Activated T-helper 2 cell treated with anti-CD3 and anti-CD28 coated beads, Interferon-gamma antibody, Interleukin-2, Interleukin-4, amounts not matched to agents 10 μg/mL and 5 μg/mL and 100 μg/mL, durations not matched to agents 14 hours and 24 hours and 36 hours (primary cell): ENCODE measurements at regions not wholly inside any gene's neighbourhood (a gene's known extent, or its start where the extent isn't known, plus 50 kb on each side); places are given as distances from the start of the nearest gene placed in this dataset.

Source experiments
- DNase-seq: peaks from one replicate; pipeline ENCODE4 v3.0.0; 2021; ENCODE audit warnings: low spot score
- H3K27ac Mint-ChIP-seq: one replicate; pipeline ENCODE4 v1.8.0; 2021; ENCODE audit warnings: mixed read lengths
- H3K27me3 Mint-ChIP-seq: one replicate; pipeline ENCODE4 v1.8.0; 2021; ENCODE audit warnings: low read depth, mixed read lengths
- H3K36me3 Mint-ChIP-seq: one replicate; pipeline ENCODE4 v1.8.0; 2021; ENCODE audit warnings: low read depth, mixed read lengths
- H3K4me1 Mint-ChIP-seq: one replicate; pipeline ENCODE4 v1.8.0; 2021; ENCODE audit warnings: low read depth, mixed read lengths
- H3K4me3 Mint-ChIP-seq: one replicate; pipeline ENCODE4 v1.8.0; 2021; ENCODE audit warnings: low read depth, mild to moderate bottlenecking, moderate library complexity, mixed read lengths
- H3K9me3 Mint-ChIP-seq: one replicate; pipeline ENCODE4 v1.8.0; 2021; ENCODE audit warnings: mixed read lengths
- intact Hi-C: fragments of 100-400 bp; cut with micrococcal nuclease; formaldehyde crosslinking; loops from one replicate; pipeline ENCODE4 v1.15.1; 2023

DNA sequence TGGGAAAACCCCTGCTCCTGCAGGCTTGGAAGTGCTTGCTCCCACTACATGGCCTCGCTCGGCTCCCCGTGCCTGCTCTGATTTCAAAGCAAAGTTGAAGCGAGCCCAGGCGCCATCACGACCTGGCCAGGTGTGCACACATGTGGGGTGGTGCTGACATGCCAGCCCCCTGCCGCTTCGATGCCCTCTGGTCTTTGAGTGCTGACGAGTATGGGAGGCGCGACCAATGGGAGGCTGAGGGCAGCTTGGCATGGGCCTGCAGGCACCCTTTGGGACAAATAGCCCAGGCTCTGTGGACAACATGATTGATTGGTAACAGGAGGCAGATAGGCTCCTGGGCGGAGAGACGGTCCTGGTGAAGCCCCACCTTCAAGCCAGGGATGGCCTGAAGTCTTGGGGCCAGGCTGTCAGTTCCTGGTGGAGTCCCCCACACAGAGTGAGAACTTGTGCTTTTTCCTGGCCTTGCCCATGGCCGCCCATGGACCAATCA lies 252.4 kb upstream of the SEMA3A start:
- H3K9me3 Mint-ChIP-seq, result no peaks in the 10 kb centered on the region
- H3K27me3 Mint-ChIP-seq, result no peaks in the 10 kb centered on the region
- intact Hi-C loops, result no loop called here
- H3K4me3 Mint-ChIP-seq, result no peak overlapping the region
- H3K4me1 Mint-ChIP-seq, result no peaks in the 10 kb centered on the region
- no peak for DNase-seq
- H3K36me3 Mint-ChIP-seq, result no peaks in the 10 kb centered on the region
- H3K27ac Mint-ChIP-seq, result no peak overlapping the region

DNA sequence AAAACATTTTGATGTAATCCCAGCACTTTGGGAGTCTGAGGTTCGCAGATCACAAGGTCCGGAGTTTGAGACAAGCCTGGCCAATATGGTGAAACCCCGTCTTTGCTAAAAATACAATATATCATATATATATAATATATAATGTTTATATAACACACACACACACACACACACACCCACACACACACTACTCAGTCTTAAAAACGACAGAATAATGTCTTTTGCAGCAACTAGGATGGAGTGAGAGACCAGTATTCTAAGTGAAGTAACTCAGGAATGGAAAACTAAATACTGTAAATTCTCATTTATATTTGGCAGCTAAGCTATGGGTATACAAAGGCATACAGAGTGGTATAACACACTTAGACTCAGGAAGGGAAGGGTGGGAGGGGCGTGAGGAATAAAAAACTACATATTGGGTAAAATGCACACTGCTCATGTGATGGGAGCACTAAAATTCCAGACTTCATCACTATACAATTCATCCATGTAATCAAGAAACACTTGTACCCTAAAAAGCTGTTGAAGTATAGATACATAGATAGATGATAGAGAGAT lies 231.2 kb upstream of the SEMA3A start:
- Mint-ChIP-seq H3K4me1 (no peaks in the 10 kb centered on the region), H3K9me3 (no peaks in the 10 kb centered on the region), H3K36me3 (no peaks in the 10 kb centered on the region), H3K27ac (no peak overlapping the region), H3K4me3 (no peak overlapping the region), H3K27me3 (no peaks in the 10 kb centered on the region)
- DNase-seq, result no peak
- intact Hi-C loops, result no loop called here

DNA sequence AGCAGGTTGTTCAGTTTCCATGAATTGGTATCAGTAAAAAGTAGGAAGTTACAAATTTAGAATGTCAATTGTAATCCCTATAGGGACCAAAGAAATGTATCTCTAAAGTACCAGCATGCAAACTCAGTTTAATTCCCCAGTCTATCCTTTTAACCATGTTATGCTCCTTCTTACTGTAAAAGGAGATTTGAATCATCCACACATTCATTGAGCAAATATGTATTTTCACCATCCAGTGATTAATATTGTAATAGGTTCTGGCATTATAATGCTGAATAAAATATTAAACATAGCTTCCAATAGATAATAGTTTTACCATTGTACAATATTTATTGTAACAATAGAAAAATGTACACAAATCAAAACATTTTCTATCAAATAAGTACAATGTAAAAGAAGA lies 228.2 kb upstream of the SEMA3A start:
- intact Hi-C loops, result no loop called here

DNA sequence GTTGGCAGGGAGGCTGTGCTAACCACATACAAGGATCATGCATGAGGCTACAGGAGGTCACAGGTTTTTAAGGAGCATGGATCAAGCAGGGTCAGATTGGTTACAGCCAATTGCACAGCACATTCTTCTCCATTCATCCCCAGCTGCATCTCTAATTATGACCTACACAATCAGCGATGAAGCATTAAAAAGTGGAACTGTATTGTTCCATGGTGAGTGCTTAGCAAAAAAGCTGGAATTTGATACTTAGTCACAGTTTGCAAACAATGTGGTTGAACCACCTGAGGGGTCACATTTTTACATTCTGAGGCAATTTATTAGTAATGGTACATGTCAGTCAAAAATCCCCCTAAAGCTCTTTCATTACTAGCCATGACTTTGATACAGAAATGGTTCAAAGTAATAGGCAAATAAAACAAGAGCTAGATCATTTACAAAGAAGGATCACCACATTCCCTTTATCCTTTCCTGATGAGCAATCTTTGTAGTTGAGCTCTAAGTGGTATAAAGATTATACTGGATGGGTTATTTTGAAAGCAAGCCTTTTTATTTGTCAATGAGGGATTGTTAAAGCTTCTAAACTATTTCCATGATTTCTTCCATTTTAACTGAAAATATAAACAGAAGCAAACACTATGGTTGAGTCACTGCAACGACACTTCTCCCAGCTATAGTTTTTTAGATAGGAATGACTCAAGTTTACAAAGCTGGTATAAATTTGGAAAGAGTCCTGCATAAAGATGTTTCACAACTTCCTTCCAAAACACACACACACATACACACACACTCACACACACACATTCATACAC lies 217.8 kb upstream of the SEMA3A start:
- Mint-ChIP-seq H3K27me3 (no peaks in the 10 kb centered on the region), H3K4me1 (no peaks in the 10 kb centered on the region), H3K36me3 (no peaks in the 10 kb centered on the region), H3K9me3 (no peaks in the 10 kb centered on the region), H3K4me3 (no peak overlapping the region), H3K27ac (no peak overlapping the region)
- no peak for DNase-seq
- intact Hi-C loops, result no loop called here

More for the DNA sequence above, 228.2 kb upstream of the SEMA3A start:
- H3K4me1 Mint-ChIP-seq, result no peaks in the 10 kb centered on the region
- no peak overlapping the region for H3K27ac Mint-ChIP-seq
- no peaks in the 10 kb centered on the region for H3K36me3 Mint-ChIP-seq
- H3K9me3 Mint-ChIP-seq, result peaks cover 5% of the 10 kb centered on the region
- no peak overlapping the region for H3K4me3 Mint-ChIP-seq
- no peak for DNase-seq
- no peaks in the 10 kb centered on the region for H3K27me3 Mint-ChIP-seq

DNA sequence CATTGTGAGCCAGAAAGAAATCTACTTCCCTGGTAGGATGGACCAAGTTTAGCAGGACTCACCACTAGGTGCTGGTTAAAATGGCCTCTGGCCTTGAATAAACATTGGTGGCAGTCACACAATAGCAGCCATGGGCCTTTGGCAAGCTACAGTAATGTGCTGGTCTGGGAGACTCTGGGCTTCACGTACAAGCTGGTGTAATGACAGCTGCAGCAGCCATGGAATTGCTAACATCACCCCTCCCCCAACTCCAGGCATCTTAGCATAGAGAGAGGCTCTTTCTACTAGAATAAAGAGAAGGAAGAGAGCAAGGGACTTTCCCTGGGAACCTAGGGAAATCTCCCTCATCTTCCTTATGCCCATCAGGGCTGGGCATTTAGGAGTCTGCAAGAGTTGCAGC lies 205.1 kb upstream of the SEMA3A start:
- Mint-ChIP-seq H3K27ac (no peak overlapping the region), H3K9me3 (peaks cover 16% of the 10 kb centered on the region), H3K4me3 (no peak overlapping the region), H3K36me3 (no peaks in the 10 kb centered on the region), H3K27me3 (no peaks in the 10 kb centered on the region), H3K4me1 (no peaks in the 10 kb centered on the region)
- intact Hi-C loops, result no loop called here
- no peak for DNase-seq

DNA sequence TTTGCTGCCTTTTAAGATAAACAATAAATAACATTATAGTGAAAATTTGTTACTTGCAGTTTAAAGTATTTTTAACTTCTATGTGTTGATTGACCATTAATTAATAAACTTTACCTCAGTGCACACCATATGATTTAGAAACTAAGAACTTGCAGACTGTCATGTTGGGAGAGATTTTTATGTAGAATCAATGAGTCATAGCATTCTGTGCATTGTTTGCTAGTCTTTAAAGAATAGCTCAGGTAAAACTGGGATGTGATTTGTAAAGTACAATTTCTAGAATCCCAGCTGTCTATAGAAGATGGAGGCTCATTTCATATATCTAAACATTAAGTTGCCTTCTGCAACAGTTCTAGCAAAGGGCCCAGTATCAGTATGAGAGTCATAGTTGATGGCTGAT lies 199.6 kb upstream of the SEMA3A start:
- Mint-ChIP-seq H3K4me3 (no peak overlapping the region), H3K9me3 (no peaks in the 10 kb centered on the region), H3K36me3 (no peaks in the 10 kb centered on the region), H3K27ac (no peak overlapping the region), H3K27me3 (no peaks in the 10 kb centered on the region), H3K4me1 (no peaks in the 10 kb centered on the region)
- intact Hi-C loops, result no loop called here
- no peak for DNase-seq

DNA sequence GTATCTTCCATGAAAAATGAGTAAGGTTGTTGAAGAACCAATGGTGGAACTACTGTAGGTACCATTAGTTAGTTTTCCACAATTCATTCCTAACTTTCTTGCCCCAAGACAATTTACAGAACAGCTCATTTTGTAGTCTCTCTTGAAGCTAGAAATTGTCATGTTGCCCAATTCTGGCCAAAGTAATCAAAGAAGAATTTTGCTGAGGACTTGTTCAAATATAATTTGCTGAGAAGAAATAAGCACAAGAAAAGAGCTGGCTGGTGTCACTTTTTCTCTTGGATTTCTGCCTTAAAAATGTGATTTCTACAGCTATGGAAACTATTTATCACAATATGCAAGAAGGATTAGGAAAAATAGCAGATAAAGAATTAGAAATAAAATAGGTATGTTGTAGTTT lies 199.2 kb upstream of the SEMA3A start:
- Mint-ChIP-seq H3K36me3 (no peaks in the 10 kb centered on the region), H3K27ac (no peak overlapping the region), H3K4me1 (no peaks in the 10 kb centered on the region), H3K27me3 (no peaks in the 10 kb centered on the region), H3K9me3 (no peaks in the 10 kb centered on the region), H3K4me3 (no peak overlapping the region)
- no peak for DNase-seq
- intact Hi-C loops, result no loop called here

DNA sequence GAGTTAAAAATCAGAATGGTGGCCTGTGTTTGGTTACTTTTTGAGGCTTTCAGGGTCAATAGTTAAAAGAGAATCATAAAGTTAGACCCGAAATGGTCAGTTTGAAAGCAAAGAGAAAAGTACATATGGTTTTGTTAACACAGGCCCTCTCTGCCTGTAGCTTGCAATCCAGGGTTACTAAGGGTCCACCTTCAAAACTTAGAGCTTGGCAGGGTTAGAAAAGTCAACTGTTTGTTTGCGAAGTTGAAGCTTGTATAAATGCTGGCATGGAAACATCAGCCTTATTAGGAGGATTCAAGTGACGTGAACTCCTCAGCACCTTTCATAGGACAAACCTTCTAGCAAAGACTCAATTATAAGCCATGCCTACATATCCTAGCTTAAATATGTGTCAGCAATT lies 196.3 kb upstream of the SEMA3A start:
- H3K4me3 Mint-ChIP-seq, result no peak overlapping the region
- no peaks in the 10 kb centered on the region for H3K27me3 Mint-ChIP-seq
- H3K4me1 Mint-ChIP-seq, result no peaks in the 10 kb centered on the region
- no peaks in the 10 kb centered on the region for H3K9me3 Mint-ChIP-seq
- no peaks in the 10 kb centered on the region for H3K36me3 Mint-ChIP-seq
- intact Hi-C loops, result no loop called here
- DNase-seq, result no peak
- no peak overlapping the region for H3K27ac Mint-ChIP-seq

DNA sequence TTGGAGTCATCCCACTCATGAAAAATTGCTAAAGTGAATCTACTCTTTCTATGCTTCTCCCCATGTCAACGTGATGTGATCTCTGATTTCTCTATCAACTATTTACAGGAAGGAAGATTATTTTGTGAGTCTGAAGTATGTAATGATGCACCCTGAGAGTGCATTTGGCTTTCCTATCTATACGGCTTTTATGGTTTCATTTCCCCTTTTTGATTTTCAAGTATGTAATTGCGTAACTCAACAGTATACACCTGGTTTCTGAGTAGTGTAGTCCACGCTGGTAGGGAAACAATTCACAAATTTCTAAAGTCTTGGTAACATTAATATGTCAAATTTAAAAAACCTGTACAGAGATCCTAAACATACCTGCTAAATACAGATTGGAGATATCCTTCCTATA lies 194.7 kb upstream of the SEMA3A start:
- no peaks in the 10 kb centered on the region for H3K27me3 Mint-ChIP-seq
- H3K4me3 Mint-ChIP-seq, result no peak overlapping the region
- H3K27ac Mint-ChIP-seq, result no peak overlapping the region
- no peaks in the 10 kb centered on the region for H3K9me3 Mint-ChIP-seq
- no peak for DNase-seq
- intact Hi-C loops, result no loop called here
- no peaks in the 10 kb centered on the region for H3K36me3 Mint-ChIP-seq
- H3K4me1 Mint-ChIP-seq, result no peaks in the 10 kb centered on the region

DNA sequence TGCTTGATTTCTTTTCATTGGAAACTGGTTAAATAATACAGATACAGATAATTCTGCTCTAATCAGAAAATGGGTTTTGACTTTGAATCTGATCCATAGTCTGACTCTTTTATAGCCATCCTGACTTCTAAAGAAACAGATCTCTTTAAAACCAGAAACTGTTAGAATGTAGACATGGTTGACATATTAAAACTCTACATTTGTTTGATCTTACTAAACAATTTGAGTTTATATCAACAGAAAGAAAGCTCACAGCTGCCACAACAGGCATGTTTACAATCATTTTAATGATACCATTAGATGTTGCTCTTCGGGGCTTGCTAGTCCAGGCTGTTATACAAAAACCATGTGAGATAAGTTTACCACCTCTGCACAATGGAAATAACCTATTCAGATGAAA lies 193.0 kb upstream of the SEMA3A start:
- Mint-ChIP-seq H3K27ac (no peak overlapping the region), H3K27me3 (no peaks in the 10 kb centered on the region), H3K4me3 (no peak overlapping the region), H3K36me3 (no peaks in the 10 kb centered on the region), H3K9me3 (no peaks in the 10 kb centered on the region), H3K4me1 (no peaks in the 10 kb centered on the region)
- intact Hi-C loops, result no loop called here
- DNase-seq, result no peak

DNA sequence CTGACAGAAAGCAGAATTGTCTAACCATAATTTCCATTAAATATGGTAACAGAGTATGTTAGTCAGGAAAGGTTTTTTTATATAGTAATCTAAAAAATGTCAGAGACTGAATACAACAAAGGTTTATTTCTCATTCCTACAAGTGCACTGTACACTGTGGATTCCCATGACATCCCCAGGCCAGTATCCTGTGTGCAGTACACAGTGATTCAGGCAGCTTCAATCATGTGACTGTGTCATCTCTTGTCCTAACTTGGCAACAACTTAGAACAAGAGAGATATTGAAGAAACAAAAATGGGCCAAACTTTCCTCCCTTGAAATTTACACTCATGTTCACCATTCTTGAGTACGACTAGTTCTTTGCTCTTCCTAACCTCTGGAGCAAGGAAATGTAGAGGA lies 189.8 kb upstream of the SEMA3A start:
- Mint-ChIP-seq H3K27me3 (no peaks in the 10 kb centered on the region), H3K36me3 (no peaks in the 10 kb centered on the region), H3K4me3 (no peak overlapping the region), H3K27ac (no peak overlapping the region), H3K9me3 (no peaks in the 10 kb centered on the region), H3K4me1 (no peaks in the 10 kb centered on the region)
- no peak for DNase-seq
- intact Hi-C loops, result no loop called here

DNA sequence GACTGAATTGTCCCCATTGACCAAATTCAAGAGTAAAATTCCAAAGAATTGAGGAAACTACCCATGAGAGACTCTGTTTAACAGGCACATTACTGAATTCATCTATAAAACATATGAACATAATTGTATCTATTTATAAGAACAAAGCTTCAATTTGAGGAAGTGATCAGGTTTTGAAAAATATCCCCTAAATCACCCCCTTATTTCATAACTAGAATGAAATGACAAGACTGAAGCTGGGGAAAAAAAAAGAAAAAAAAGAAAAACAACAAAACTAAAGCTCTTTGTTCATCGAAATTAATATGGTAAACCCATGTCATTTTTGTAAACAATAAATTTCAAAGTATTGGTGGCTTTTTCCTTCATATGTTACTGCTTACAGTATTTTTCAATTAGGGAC lies 184.9 kb upstream of the SEMA3A start:
- DNase-seq, result no peak
- H3K27me3 Mint-ChIP-seq, result no peaks in the 10 kb centered on the region
- H3K27ac Mint-ChIP-seq, result no peak overlapping the region
- H3K36me3 Mint-ChIP-seq, result no peaks in the 10 kb centered on the region
- H3K4me1 Mint-ChIP-seq, result no peaks in the 10 kb centered on the region
- no peak overlapping the region for H3K4me3 Mint-ChIP-seq
- no peaks in the 10 kb centered on the region for H3K9me3 Mint-ChIP-seq
- intact Hi-C loops, result no loop called here

DNA sequence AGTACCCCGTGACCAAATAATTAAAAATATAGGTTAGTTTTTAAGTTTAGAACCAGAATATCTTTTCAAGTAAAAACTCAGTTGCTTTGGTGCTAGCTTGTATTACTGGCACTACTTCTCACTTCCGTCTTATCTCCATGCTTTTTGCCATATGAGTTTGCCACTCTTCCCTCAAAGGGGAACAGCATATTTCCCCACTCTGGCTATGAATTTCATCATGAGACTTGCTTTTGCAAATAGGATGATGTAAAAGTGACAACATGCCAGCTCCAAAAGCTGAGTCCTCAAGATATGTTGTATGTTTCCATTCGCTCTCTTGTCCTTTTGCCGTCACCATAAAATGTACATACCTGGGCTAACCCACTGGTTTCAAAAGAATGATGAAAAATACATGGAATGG lies 178.1 kb upstream of the SEMA3A start:
- H3K27ac Mint-ChIP-seq, result no peak overlapping the region
- intact Hi-C loops, result no loop called here
- no peak for DNase-seq
- H3K4me1 Mint-ChIP-seq, result no peaks in the 10 kb centered on the region
- H3K27me3 Mint-ChIP-seq, result no peaks in the 10 kb centered on the region
- H3K9me3 Mint-ChIP-seq, result no peaks in the 10 kb centered on the region
- H3K36me3 Mint-ChIP-seq, result no peaks in the 10 kb centered on the region
- no peak overlapping the region for H3K4me3 Mint-ChIP-seq
